AG04449 (cell line): ENCODE measurements at regions not wholly inside any gene's neighbourhood (a gene's known extent, or its start where the extent isn't known, plus 50 kb on each side); places are given as distances from the start of the nearest gene placed in this dataset.

Experiments
- CTCF ChIA-PET: fragments of 350-600 bp; formaldehyde crosslinking; extraction: SDS; loops from one replicate; lab custom pipeline; 2021; ENCODE audit warnings: antibody characterized with exemption; lab: Yijun Ruan, JAX
- POLR2A ChIA-PET: fragments of 400-600, 350-600 bp; formaldehyde crosslinking; extraction: SDS; loops from one replicate; lab custom pipeline; 2020; ENCODE audit warnings: antibody characterized with exemption, inconsistent platforms; lab: Yijun Ruan, JAX
- DNase-seq: peaks from one replicate; pipeline ENCODE4 v3.0.0-alpha.2; 2010; ENCODE audit warnings: low read depth, low spot score
- H3K4me3 ChIP-seq: 2 replicates; pipeline ENCODE4 v1.5.1; 2011; ENCODE audit warnings: low read depth, mild to moderate bottlenecking, control low read depth, low read length
- CTCF ChIP-seq: IDR thresholded peaks from one replicate; pipeline ENCODE4 v1.5.1; 2011; ENCODE audit warnings: mild to moderate bottlenecking, moderate library complexity, low read length, control low read depth, inconsistent platforms; ENCODE audit not compliant: insufficient read depth; ENCODE audit errors: missing control alignments

GRCh38 chr16:17853958-17854357, 383.2 kb upstream of the XYLT1 start:
- no peak for TF ChIP-seq CTCF
- H3K4me3 ChIP-seq, result no peak overlapping the region
- CTCF ChIA-PET, result no interaction called here
- POLR2A ChIA-PET, result no interaction called here
- no peak for DNase-seq

- H3K4me3 ChIP-seq, result no peak overlapping the region
- POLR2A ChIA-PET, result no interaction called here
- TF ChIP-seq CTCF, result no peak
- DNase-seq, result no peak
- CTCF ChIA-PET, result no interaction called here
Observed at GRCh38 chr16:17852977-17853702, 382.4 kb upstream of the XYLT1 start.

- DNase-seq, result no peak
- CTCF ChIA-PET, result no interaction called here
- no peak overlapping the region for H3K4me3 ChIP-seq
- TF ChIP-seq CTCF, result no peak
- POLR2A ChIA-PET, result no interaction called here
Observed at GRCh38 chr16:17850581-17851250, 380.0 kb upstream of the XYLT1 start.

GRCh38 chr16:17847234-17847795, 376.6 kb upstream of the XYLT1 start:
- TF ChIP-seq CTCF, result no peak
- ChIA-PET CTCF (no interaction called here), POLR2A (no interaction called here)
- no peak for DNase-seq
- H3K4me3 ChIP-seq, result no peak overlapping the region

- no peak for DNase-seq
- no peak for TF ChIP-seq CTCF
- no peak overlapping the region for H3K4me3 ChIP-seq
- ChIA-PET CTCF (no interaction called here), POLR2A (no interaction called here)
Observed at GRCh38 chr16:17846030-17846429, 375.3 kb upstream of the XYLT1 start.

GRCh38 chr16:17845031-17845430, 374.3 kb upstream of the XYLT1 start:
- no peak overlapping the region for H3K4me3 ChIP-seq
- POLR2A ChIA-PET, result no interaction called here
- CTCF ChIA-PET, result no interaction called here
- no peak for DNase-seq
- no peak for TF ChIP-seq CTCF
